GM21447 (cell line): ENCODE measurements at regions not wholly inside any gene's neighbourhood (a gene's known extent, or its start where the extent isn't known, plus 50 kb on each side); places are given as distances from the start of the nearest gene placed in this dataset.
"Not testable (repeated sequence)": the region's sequence is repeated elsewhere in the genome, so short reads cannot be mapped to it uniquely, and the experiment has no call there.

ENCODE experiments used
- ATAC-seq: cut with Tn5 transposase; IDR thresholded peaks from one replicate; pipeline ENCODE4 v1.9.1; 2021; ENCODE audit not compliant: unreplicated experiment

DNA sequence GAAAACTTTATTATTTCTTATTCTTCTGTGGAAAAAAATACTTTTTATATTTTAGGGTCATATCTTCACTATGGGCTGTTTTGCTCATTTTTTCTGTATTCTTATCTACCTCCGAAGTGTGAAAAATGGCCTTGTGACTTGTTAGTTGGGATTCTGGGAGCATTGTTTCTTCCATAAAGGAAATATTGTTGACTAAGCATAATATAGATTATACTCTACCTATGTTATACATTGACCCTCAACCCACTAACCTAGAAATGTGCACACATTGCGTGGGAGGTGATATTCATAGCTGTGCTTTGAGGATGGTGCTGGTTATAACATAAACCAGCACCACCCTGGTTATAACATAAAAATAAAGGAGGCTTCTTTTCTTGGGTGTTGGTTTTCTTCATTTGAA lies 259.2 kb upstream of the AADAT start:
- no peak for ATAC-seq

- not testable (repeated sequence) for ATAC-seq
Measured at GRCh38 chr4:170347191-170347590, 257.4 kb upstream of the AADAT start.

- no peak for ATAC-seq
Measured at GRCh38 chr4:170339522-170339921, 249.8 kb upstream of the AADAT start.

- peak; percentile 96 for ATAC-seq
Measured at GRCh38 chr4:170336238-170336775, 246.6 kb upstream of the AADAT start.

DNA sequence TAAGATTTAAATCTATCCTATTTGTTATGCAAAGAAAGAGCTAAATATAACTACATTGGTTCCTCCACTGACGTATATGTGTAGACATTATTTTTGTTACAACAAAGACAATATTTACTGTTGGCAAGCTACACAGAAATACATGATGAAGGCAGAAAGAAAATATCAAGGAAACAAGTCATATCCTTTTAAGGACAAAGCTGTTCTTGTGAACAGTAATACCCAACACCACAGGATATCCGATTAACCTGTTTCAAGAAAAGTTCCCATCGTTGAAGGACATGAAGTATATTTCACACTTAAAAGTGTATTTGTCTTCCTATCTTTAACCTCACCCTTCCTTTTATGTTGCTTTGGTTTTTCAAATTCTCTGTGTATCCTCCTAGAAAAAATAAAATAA lies 235.8 kb upstream of the AADAT start:
- no peak for ATAC-seq

- no peak for ATAC-seq
Measured at GRCh38 chr4:170323623-170324022, 233.9 kb upstream of the AADAT start.

DNA sequence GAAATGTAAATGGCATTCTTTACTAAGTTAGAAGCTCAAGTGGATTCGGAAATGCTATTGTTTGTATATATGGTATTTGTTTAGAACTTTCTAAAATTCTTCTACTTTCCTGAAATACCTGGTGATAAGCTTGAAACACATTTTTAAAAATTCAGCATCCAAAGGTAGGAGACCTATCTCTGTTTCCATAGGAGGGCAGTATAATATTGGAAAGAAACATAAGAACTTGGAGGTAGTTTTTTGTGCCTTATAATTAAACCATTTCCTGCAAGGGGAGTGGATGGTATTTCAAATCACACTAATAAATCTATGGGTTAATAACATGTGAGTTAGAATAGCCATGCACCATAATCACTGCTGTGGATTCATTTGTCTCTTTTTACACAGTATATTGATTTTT lies 217.4 kb upstream of the AADAT start:
- no peak for ATAC-seq

- no peak for ATAC-seq
Measured at GRCh38 chr4:170306208-170306607, 216.5 kb upstream of the AADAT start.

- ATAC-seq: no peak
Measured at GRCh38 chr4:170305627-170306026, 215.9 kb upstream of the AADAT start.

GRCh38 chr4:170281027-170281426 lies 191.3 kb upstream of the AADAT start:
- no peak for ATAC-seq

- ATAC-seq: no peak
Measured at GRCh38 chr4:170278460-170278859, 188.7 kb upstream of the AADAT start.

DNA sequence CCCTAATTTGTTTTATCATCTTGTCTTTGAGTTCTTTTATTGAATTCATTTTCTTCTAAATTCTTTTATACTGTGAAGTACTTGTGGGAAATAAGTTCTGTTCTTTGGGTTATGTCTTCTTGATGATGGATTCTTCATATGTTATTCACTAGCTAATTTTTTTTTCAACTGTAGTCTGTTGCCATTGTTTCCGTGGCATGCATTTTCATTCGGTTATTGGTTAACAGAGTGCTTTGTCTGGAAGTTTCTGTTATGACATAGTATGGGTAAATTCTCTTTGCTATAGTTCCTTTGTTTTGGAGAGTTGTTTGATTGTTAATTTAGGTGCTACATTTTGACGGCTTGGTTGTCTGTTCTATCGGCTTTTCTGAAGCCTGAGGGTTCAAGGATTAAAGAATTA lies 184.9 kb upstream of the AADAT start:
- ATAC-seq: no peak

DNA sequence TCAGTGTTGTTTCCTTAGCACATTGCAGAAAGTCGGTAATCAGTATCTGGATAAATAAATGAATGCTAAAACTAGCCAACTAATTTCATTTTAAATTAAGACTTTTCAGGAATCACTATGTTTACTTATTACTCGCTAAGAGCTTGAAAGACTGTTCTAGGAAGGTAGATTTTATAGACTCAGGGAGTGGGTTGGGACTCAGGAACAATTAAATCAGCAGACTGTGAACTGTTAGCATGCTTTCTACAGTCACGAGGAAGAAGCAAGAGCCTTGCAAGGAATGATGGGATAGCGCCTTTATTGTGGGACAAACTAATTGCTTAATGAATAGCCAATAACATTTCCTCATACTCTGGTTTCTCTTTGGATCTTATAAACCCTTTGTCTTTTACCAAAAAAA lies 183.2 kb upstream of the AADAT start:
- no peak for ATAC-seq

GRCh38 chr4:170271723-170272122 lies 182.0 kb upstream of the AADAT start:
- no peak for ATAC-seq

- no peak for ATAC-seq
Measured at GRCh38 chr4:170270628-170271027, 180.9 kb upstream of the AADAT start.

DNA sequence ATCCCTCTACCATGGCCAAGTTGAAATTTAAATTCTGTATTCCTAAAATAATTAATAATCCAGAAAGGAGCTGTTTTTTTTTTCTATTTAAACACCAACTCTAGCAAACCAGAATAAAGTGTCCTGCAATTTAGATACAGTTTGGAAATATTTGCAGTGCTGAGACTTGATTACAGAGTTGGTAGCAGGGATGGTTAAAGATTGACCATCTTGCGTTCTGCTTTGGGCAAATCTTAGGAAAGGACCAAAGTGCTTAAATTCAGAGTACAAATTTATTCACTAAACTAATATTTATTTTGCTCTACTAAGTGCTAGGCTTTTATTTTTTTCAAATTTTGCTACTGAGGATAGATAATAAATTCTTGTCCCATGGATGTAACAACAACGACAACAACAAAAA lies 180.2 kb upstream of the AADAT start:
- ATAC-seq: no peak

DNA sequence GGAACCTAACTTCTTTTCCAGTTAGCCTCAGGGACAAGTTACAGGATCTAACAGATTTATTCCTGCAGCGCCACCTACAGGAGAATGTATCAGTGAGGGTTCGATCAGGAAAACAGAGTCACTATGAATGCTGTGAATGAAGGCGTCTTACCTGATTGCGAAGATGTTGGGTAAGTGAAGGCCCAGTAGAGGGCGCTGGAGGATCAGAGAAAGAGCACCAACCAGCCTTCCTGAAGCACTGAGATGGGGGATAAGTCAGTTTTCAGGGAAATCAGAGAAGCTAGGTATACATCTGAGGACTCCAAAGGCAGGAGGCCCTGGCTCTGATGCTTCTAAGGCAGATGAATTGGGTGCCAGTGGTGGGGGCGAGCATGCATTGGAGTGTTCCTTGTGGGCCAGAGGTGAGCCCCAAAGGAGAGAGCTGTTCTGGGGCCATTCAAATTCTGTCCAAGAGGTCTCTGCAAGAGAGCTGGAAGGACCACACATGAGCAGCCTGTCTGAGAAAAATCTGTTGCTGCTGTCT lies 169.9 kb upstream of the AADAT start:
- peak; percentile 99 for ATAC-seq

DNA sequence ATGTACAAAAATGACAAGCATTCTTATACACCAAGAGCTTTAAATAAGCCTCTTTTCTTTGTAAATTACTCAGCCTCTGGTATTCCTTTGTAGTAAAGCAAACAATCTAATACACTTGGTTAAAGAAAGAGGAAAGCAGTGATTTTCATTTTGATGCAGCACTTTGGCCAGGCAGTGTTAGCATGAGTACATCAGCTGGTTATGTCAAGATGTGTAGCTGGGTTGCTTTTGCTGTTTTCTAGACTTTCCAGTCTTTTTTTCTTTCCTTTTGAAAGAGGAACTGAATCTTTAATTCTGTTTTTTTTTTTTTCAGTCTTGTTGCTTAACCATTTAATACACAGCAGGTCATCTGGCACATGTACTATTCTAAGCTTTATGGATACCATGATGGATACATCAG lies 167.1 kb upstream of the AADAT start:
- no peak for ATAC-seq

DNA sequence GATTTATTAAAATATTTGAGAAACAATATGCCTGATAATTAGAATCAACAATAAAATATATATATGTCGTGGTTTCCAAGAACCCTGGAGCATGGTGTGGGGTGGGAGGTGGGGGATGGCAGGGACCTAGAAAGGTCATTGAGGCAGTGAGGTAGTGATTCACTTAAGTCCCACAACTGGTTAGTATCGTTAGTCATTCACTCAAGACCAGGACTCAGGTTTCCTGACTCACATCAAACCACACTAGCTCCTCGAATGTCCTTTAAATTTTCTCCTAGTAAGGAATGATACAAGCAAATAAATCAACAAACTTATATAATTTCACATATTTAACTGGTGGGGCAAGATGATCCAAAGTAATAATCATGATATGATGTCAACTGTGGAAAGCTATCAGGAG lies 158.8 kb upstream of the AADAT start:
- ATAC-seq: no peak

DNA sequence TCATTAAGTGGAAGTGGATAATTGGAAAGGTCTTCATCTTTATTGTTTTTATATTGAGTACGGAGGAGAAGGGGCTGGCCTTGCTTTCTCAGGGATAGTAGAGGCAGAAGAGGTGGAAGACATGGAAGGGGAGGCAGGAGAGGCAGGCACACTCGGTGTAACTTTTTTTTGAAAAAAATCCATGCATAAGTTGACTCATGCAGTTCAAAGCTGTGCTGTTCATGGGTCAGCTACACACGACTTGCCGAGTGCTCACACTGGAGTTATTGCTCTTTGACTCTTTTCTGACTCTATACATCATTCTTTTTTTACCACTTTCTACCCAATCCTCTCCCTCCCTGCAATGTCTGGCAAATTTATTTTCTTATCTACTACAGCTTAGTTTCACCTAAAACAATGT lies 158.3 kb upstream of the AADAT start:
- no peak for ATAC-seq

DNA sequence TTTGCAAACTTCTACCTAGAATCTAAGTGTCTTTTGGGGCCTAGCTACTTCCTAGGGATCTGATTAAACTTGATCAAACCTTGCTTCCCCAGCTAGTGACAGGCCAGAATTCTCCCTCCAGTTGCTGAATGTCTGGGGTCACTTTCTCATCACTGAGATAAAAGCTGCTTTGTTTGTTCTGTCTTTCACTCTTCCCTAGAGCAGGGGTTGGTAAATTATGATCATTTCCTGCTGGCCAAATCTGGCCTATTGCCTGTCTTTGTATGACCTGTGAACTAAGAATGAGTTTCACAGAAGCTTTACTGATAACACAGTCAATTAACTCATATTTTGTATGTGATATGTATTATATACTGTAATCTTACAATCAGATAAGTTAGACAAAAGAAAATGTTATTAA lies 157.8 kb upstream of the AADAT start:
- ATAC-seq: no peak

GRCh38 chr4:170243662-170244288 lies 154.0 kb upstream of the AADAT start:
- ATAC-seq: no peak

- ATAC-seq: no peak
Measured at GRCh38 chr4:170242471-170242870, 152.7 kb upstream of the AADAT start.
